Osteocyte (in vitro differentiated cells): ENCODE measurements at regions not wholly inside any gene's neighbourhood (a gene's known extent, or its start where the extent isn't known, plus 50 kb on each side); places are given as distances from the start of the nearest gene placed in this dataset.

Experiments
- DNase-seq: peaks from one replicate; pipeline ENCODE4 v3.0.0; 2021; ENCODE audit warnings: mixed read lengths; ENCODE audit not compliant: unreplicated experiment; ENCODE audit errors: extremely low spot score
- H3K27ac Mint-ChIP-seq: one replicate; pipeline ENCODE4 v1.8.0; 2021; ENCODE audit warnings: mild to moderate bottlenecking, mixed read lengths; ENCODE audit not compliant: unreplicated experiment
- H3K27me3 Mint-ChIP-seq: one replicate; pipeline ENCODE4 v1.8.0; 2021; ENCODE audit warnings: mixed read lengths; ENCODE audit not compliant: unreplicated experiment
- H3K36me3 Mint-ChIP-seq: one replicate; pipeline ENCODE4 v1.8.0; 2021; ENCODE audit warnings: mixed read lengths; ENCODE audit not compliant: unreplicated experiment
- H3K4me1 Mint-ChIP-seq: one replicate; pipeline ENCODE4 v1.8.0; 2021; ENCODE audit warnings: mixed read lengths; ENCODE audit not compliant: unreplicated experiment
- H3K4me3 Mint-ChIP-seq: one replicate; pipeline ENCODE4 v1.8.0; 2021; ENCODE audit warnings: mild to moderate bottlenecking, moderate library complexity, mixed read lengths; ENCODE audit not compliant: unreplicated experiment
- H3K9me3 Mint-ChIP-seq: one replicate; pipeline ENCODE4 v1.8.0; 2021; ENCODE audit warnings: mixed read lengths; ENCODE audit not compliant: unreplicated experiment
- TF ChIP-seq, protein P1 (sequence below): fragments of 200-600 bp; sonication (generic); IDR thresholded peaks from 2 replicates; pipeline ENCODE4 v1.5.0; 2021; ENCODE audit warnings: antibody characterized with exemption, mild to moderate bottlenecking, moderate library complexity

DNA sequence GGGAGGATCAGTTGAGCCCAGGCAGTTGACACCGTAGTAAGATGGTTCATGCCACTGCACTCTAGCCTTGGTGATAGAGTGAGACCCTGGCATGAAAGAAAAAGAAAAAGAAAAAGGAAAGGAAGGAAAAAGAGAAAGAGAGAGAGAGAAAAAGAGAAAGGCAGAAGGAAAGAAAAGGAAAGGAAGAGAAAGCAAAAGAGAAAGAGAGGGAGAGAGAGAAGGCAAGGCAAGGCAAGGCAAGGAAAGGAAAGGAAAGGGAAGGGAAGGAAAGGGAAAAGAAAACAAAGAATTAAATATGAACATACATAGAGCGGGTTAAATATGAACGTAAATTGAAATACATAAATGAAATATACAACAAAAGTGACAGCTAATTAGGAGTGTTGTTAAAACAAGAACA lies 167.5 kb upstream of the SETBP1 start:
- Mint-ChIP-seq H3K27me3 (no peaks in the 10 kb centered on the region), H3K4me3 (no peak overlapping the region), H3K36me3 (no peaks in the 10 kb centered on the region), H3K9me3 (no peaks in the 10 kb centered on the region), H3K27ac (no peak overlapping the region), H3K4me1 (peaks cover 4% of the 10 kb centered on the region)
- TF ChIP-seq, protein P1, sequence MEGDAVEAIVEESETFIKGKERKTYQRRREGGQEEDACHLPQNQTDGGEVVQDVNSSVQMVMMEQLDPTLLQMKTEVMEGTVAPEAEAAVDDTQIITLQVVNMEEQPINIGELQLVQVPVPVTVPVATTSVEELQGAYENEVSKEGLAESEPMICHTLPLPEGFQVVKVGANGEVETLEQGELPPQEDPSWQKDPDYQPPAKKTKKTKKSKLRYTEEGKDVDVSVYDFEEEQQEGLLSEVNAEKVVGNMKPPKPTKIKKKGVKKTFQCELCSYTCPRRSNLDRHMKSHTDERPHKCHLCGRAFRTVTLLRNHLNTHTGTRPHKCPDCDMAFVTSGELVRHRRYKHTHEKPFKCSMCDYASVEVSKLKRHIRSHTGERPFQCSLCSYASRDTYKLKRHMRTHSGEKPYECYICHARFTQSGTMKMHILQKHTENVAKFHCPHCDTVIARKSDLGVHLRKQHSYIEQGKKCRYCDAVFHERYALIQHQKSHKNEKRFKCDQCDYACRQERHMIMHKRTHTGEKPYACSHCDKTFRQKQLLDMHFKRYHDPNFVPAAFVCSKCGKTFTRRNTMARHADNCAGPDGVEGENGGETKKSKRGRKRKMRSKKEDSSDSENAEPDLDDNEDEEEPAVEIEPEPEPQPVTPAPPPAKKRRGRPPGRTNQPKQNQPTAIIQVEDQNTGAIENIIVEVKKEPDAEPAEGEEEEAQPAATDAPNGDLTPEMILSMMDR, result no peak
- DNase-seq, result no peak

DNA sequence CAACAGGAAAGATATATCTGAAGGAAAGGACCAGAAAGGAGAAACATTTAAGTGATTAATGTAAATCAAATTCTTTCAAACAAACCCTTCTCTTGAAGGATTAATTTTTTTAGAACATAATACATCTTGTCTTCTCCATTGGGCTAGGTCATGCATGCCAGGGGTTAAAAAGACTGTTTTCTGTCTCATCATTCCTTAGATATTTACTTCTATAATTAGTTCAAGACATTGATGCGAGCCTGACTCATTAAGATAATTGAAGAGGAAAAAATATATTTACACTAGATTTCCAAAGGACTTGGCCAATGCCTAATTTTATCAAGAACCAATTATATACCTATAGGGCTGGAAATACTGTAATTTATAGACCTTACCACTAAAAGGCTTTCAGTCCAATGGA lies 166.6 kb upstream of the SETBP1 start:
- Mint-ChIP-seq H3K36me3 (no peaks in the 10 kb centered on the region), H3K27ac (no peak overlapping the region), H3K27me3 (no peaks in the 10 kb centered on the region), H3K4me1 (peaks cover 6% of the 10 kb centered on the region), H3K4me3 (no peak overlapping the region), H3K9me3 (no peaks in the 10 kb centered on the region)
- TF ChIP-seq, protein P1, result no peak
- DNase-seq, result no peak

DNA sequence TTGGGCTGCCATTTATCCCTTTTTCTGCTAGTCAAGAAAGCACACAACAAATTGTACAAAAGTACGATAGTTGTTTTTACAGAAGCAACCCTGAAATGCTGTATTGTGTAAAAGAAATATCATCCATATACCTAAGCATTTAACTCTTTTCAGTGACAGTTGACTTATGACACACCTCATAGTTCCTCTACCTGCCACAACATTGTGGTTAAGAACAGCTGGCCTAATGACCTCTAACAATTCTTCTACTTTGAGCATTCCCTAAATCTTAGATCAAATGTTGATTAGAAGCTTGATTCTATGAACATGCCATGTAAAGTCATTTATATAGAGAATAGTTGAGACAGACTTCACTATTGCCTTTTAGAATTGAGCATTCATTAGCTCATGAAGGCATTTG lies 165.9 kb upstream of the SETBP1 start:
- Mint-ChIP-seq H3K36me3 (no peaks in the 10 kb centered on the region), H3K4me1 (peaks cover 6% of the 10 kb centered on the region), H3K9me3 (no peaks in the 10 kb centered on the region), H3K4me3 (no peak overlapping the region), H3K27me3 (no peaks in the 10 kb centered on the region), H3K27ac (no peak overlapping the region)
- DNase-seq, result no peak
- TF ChIP-seq, protein P1, result no peak

DNA sequence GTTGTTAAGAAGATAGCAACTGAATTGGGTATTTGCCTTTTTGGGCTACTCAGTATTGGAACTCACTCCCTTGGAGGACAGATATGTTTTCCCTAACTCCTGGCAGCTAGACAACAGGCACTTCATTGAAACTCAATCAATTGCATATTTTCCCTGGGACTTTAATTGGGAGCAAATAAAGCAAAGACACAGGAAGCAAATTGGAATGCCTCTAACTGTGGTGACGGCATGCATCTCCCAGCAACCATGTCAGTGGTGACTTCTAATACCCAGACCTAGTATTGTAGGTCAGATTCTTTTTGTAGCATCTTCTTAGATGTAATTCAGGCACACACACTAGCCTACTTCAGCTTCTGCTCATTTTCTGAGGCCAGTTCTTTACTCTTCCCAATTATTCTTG lies 164.2 kb upstream of the SETBP1 start:
- Mint-ChIP-seq H3K9me3 (no peaks in the 10 kb centered on the region), H3K36me3 (no peaks in the 10 kb centered on the region), H3K27me3 (no peaks in the 10 kb centered on the region), H3K4me1 (peaks cover 19% of the 10 kb centered on the region), H3K27ac (no peak overlapping the region), H3K4me3 (no peak overlapping the region)
- DNase-seq, result no peak
- TF ChIP-seq, protein P1, result no peak

DNA sequence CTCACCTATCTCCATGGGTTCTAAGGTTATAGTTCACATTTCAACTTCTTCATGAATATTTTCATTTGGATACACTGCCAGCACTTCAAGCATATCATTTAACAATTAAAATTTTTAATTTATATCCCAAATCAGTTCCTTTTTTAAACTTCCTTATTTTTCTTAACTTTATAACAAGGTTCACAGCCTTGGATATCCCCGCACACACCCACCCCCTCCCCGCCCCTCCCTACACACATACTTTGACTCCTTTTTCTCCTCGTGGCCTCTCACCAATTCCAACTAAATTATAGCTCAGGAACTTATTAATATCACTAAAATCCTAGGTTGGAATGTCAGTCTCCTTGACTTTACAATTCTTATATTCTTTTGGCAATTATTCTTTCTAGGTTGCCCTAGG lies 163.6 kb upstream of the SETBP1 start:
- TF ChIP-seq, protein P1, result no peak
- no peaks in the 10 kb centered on the region for H3K27me3 Mint-ChIP-seq
- H3K9me3 Mint-ChIP-seq, result peaks cover 3% of the 10 kb centered on the region
- no peaks in the 10 kb centered on the region for H3K36me3 Mint-ChIP-seq
- no peak overlapping the region for H3K27ac Mint-ChIP-seq
- peaks cover 24% of the 10 kb centered on the region for H3K4me1 Mint-ChIP-seq
- no peak for DNase-seq
- no peak overlapping the region for H3K4me3 Mint-ChIP-seq
